HL-60 (cell line): ENCODE measurements at regions not wholly inside any gene's neighbourhood (a gene's known extent, or its start where the extent isn't known, plus 50 kb on each side); places are given as distances from the start of the nearest gene placed in this dataset.

Source experiments
- DNase-seq, 2 experiments: peaks; one replicate each; pipeline ENCODE4 v3.0.0-alpha.2; 2010 to 2020; ENCODE audit warnings: low read depth in 1 of 2, low spot score in 1 of 2
- H3K27ac ChIP-seq: fragments of 250-450 bp; sonication (Bioruptor Pico); replicated peaks from 2 replicates; pipeline ENCODE4 v1.5.1; 2020; ENCODE audit warnings: mild to moderate bottlenecking, moderate library complexity
- H3K27me3 ChIP-seq: fragments of 250-450 bp; sonication (Bioruptor Pico); 2 replicates; pipeline ENCODE4 v1.5.1; 2021; ENCODE audit warnings: mild to moderate bottlenecking, moderate library complexity; ENCODE audit not compliant: insufficient read depth, poor library complexity, severe bottlenecking
- H3K4me3 ChIP-seq: replicated peaks from 2 replicates; pipeline ENCODE4 v1.5.1; 2011; ENCODE audit warnings: mild to moderate bottlenecking, control low read depth, low read length; ENCODE audit not compliant: insufficient read depth
- CTCF ChIP-seq: IDR thresholded peaks from one replicate; pipeline ENCODE4 v1.5.1; 2011; ENCODE audit warnings: low read length, control low read depth, inconsistent platforms; ENCODE audit not compliant: insufficient read depth
- GABPA ChIP-seq: IDR thresholded peaks from 2 replicates; pipeline ENCODE4 v1.6.1; 2012; ENCODE audit warnings: low read depth
- POLR2AphosphoS5 ChIP-seq: IDR thresholded peaks from 2 replicates; pipeline ENCODE4 v1.6.1; 2012; ENCODE audit warnings: low read depth
- REST ChIP-seq: IDR thresholded peaks from 2 replicates; pipeline ENCODE4 v1.6.1; 2012; ENCODE audit warnings: low read depth; ENCODE audit not compliant: insufficient replicate concordance
- SPI1 ChIP-seq: IDR thresholded peaks from 2 replicates; pipeline ENCODE4 v1.6.1; 2012; ENCODE audit warnings: low read depth, mild to moderate bottlenecking, borderline replicate concordance

DNA sequence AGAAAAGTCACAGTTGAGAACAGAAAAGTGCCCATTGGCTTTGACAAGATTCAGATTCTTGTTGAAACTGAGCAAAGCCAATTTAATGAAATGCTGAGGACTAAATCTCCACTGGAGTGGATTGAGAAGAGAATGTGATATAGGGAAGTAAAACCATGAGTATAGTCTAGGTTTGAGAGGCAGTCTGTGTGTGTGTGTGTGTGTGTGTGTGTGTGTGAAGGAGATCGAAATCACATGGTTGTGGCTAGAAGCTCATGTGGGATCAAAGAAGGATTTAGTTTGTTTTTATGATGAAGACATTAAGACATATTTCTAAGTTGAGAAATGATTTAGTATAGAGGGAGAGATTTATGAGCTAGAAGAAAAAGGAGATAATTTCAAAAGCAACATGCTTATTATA lies 275.7 kb upstream of the DAB2 start:
- no peak overlapping the region for H3K4me3 ChIP-seq
- DNase-seq: no peak
- TF ChIP-seq POLR2AphosphoS5: no peak
- no peak for TF ChIP-seq REST
- no peak for TF ChIP-seq GABPA
- TF ChIP-seq SPI1: no peak
- no peak for TF ChIP-seq CTCF
- H3K27ac ChIP-seq: no peak overlapping the region
- H3K27me3 ChIP-seq: no peaks in the 10 kb centered on the region

GRCh38 chr5:39698838-39699560 lies 274.2 kb upstream of the DAB2 start:
- H3K27me3 ChIP-seq: no peaks in the 10 kb centered on the region
- no peak overlapping the region for H3K27ac ChIP-seq
- no peak overlapping the region for H3K4me3 ChIP-seq
- no peak for DNase-seq
- no peak for TF ChIP-seq REST
- TF ChIP-seq POLR2AphosphoS5: no peak
- TF ChIP-seq SPI1: no peak
- no peak for TF ChIP-seq GABPA
- TF ChIP-seq CTCF: no peak

DNA sequence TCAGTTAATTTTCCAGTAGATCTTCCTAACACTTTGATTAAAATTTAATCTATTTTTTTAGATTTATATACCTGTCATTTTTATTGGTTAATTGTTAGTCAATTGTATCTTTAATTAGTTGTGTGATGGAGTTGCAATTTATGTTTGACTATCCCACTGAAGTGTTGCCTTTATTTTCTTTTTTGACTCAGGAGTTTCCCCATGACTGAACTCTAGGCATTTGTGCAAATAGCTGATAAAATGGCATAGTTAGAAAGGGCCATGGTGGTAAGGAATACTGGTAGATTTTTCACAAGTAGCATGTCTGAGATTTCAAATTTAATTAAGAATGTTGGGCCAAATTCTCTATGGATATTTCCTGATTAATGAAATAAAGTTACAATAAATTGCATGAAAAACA lies 273.1 kb upstream of the DAB2 start:
- no peak overlapping the region for H3K27ac ChIP-seq
- H3K4me3 ChIP-seq: no peak overlapping the region
- TF ChIP-seq GABPA (no peak), SPI1 (no peak), POLR2AphosphoS5 (no peak)
- no peaks in the 10 kb centered on the region for H3K27me3 ChIP-seq
- DNase-seq: no peak

DNA sequence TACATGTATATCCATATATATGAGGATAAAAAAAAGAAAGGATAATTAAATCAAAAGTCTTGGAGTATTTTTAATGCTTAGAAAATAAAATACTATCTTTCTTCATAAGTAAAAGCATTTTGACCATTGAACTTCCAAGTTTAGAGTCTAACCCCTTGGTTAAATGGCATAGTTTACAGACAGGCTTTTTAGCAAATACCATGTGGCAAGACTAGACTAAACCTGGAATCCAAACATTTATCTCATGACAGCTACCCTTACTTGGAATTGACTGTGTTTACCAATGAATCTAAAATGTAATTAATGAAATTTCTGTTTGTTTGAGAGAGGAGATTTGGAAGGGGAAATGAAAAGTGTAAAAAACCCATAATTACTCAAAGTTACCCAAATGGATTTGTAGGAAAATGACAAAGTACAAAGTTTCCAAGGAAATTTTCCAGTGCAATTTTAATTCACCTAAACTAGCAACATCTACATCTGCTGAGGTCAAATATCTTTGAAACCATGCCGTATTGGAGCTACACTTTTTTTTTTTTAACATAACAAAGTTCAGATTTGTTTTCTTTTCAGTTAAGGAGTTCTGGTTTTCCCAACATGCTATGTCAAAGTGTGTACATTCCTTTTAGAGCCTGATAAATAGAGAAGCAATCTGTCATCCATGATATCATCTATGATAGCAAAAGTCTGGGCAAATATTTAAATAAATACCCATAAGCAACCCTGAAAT lies 272.1 kb upstream of the DAB2 start:
- no peaks in the 10 kb centered on the region for H3K27me3 ChIP-seq
- H3K4me3 ChIP-seq: no peak overlapping the region
- no peak overlapping the region for H3K27ac ChIP-seq
- DNase-seq: no peak
- no peak for TF ChIP-seq POLR2AphosphoS5
- no peak for TF ChIP-seq CTCF
- no peak for TF ChIP-seq SPI1
- TF ChIP-seq REST: no peak
